HG02588 (cell line): ENCODE measurements at regions not wholly inside any gene's neighbourhood (a gene's known extent, or its start where the extent isn't known, plus 50 kb on each side); places are given as distances from the start of the nearest gene placed in this dataset.

Source experiments
- ATAC-seq: cut with Tn5 transposase; IDR thresholded peaks from one replicate; pipeline ENCODE4 v1.9.1; 2021; ENCODE audit warnings: mild to moderate bottlenecking, moderate library complexity; ENCODE audit not compliant: unreplicated experiment

DNA sequence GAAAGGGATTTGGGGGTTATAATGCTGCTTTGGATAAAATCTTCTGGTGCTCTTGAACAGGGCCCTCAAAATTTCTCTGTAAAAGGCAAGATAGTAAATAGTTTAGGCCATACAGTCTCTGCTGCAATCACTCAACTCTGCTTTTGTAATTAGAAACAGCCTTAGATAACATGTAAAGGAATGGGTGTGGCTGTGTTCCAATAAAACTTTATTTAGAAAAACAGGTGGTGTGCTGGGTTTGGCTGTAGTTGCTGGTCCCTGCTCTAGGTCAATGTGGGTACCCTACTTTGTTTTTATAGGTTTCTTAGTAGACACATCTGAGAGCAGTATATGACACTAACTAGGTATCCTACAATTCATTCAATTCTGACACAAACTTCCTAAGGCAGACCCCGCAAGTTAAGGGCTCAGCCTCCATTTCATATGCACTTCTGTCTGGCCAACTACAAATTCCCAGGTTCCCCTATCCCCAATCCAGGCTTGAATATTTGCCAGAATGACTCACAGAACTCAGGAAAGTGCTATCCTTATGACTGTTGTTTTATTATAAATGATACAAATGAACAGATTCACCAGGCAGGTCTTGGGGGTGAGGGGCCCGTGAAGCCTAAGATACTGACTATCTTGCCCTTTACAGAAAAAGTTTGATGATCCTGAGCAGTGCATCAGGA is 349.9 kb downstream of the RPS24 start:
- ATAC-seq: no peak

DNA sequence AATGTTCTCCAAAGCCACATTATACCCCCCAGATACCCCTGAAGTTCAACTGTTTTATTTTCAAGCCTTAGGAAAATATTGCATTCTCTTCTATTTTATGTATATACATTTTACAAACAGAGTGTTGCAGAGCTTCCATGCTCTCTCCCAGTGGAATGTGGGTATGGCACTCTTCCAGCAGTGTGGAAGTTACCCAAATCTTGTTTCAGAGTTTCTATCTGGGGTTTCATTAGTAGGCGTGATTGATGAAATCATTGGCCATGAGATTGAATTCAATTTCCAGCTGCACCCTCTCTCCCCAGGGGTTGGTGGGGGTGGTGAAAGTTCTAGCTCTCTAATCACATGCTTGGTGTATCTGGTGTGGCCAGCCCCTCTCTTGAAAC is 350.4 kb downstream of the RPS24 start:
- ATAC-seq: no peak

DNA sequence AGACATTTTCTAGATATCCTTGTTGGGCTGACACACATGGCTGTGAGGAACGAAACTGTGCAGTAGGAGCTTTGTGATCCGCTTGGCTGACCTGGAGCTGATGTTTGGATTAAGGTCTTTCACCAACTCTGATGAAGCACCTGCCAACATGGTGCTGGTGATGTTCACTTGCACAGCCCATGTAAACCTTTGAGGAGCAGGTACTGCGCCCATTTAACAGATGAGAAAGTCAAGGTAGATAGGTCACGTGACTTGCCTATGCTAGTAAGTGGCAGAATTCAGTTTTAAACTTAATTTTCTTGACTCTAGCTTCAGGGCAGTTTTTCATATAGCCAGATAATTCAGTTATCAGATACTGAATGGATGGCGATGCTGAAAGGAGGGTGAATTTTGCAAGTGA is 351.9 kb downstream of the RPS24 start:
- no peak for ATAC-seq

DNA sequence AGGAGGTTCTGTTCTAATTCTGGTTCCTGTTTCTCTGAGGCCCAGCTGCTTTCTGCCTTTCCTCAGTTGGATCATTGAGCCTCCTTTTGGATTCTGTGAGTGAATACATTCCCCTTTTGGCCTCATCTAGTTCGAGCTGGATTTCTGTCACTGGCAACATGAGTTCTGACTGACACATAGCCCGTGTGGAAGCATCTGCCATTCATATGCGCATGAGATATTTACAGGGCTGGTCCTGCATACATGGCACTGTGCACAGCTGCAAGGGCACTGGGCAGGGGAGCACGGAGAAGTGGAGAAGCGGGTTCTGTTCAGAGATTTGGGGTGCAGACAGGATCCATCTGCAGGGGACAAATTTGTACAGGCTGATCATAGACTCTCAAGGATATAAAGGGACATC is 352.8 kb downstream of the RPS24 start:
- ATAC-seq: no peak

DNA sequence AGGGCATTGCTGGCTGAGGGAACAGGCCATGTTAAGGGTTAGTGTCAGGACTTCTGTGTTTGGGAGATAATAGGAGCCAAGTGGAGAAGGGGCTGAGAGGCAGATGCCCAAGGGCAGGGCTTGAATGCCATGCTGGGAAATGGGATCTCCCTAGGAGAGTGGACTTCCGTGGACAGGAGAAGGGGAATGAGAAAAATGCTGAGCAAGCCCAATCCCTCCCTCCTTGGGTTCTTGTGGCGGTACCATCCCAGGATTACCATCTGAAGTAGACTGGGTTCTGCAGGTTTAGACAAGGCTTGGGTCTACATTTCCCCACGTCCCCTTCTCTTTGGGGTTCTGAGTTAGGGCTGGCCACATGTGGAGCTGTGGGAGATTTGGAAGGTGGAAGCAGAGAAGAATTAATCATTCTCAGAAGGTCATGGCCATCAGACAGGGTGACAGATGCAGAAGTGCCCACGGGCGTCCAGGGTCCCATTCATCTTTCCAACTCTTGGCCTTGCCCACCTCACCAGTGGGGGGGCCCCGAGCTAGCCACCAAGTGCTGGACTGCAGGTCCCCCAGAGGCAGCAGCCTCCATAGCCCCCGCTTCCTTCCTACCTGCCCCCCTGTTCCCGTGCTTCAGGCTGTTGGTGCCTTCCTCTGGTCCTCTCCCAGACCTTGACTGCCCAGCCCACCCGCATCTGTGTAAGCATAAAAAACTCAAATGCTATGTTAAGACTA is 354.8 kb downstream of the RPS24 start:
- ATAC-seq: no peak

DNA sequence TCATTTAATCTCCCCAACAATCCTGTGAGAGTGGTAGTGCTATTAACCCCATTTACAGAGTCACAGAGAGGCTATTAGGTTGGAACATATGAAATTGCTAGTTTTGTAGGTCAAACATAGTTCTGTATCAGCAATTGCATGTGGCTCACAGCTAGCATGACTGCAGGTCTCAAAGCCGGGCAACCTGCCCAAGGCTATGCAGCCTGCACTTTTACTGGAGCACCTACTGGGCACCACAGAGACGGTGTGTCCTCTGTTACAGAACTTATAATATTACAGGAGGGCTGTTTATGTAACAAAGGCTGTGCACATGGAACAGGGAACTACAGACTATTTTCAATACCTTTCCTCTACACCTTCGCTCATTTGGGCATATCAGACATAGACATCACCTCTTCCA is 355.8 kb downstream of the RPS24 start:
- no peak for ATAC-seq

DNA sequence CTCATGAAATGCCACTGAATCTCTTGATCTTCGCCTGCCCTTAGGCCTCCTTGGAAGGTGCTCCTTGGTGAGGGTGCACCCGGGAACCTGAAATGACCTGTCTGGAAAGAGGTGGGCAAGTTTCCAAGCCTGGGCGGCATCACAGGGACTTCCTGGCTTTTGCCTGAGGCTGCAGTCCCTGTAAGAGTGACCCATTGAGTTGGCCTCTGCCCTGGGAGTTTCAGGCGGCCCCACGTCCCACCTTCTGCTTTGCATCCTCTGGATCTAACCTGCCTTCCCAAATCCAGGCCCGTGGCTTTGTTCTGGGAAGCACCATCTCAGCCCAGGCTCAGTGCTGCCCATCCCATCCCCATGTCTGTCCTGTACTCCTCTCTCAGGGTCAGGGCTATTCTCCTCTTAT is 356.4 kb downstream of the RPS24 start:
- no peak for ATAC-seq

DNA sequence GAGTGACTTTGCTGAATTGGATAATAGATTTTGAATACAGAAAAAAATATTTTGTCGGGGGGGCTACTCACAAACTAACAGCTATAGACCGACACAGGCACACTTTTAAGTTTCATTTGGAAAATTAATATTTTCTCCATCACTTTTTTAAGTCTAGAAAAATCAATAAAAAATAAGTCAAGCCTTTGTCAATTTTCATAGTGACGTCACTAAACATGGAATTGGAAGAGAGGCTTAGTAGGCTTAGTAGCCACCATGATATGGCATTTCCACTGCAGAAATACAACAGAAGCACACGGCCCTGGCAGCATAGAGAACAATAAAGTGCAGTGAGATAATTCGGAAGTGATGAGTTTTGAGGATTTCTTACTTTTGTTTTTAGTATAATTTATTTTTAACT is 357.2 kb downstream of the RPS24 start:
- ATAC-seq: no peak

DNA sequence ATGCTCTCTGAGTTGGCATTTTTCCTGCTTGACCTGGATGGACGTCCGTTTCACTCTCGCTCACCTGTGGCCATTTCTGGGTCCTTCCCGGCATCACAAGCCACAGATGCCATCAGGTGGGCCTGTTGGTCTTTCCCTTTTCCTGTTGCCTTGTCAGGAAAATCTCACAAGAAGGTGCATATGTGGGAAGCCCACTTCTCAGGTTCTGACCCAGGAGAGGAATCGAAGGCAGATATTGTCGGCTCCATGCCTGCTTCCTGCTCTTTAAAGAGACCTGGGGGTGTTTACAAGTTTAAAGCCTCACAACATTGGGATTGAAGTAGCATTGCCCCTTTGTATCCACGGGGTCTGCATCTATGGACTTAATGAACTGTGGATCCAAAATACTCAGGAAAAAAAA is 357.9 kb downstream of the RPS24 start:
- no peak for ATAC-seq

DNA sequence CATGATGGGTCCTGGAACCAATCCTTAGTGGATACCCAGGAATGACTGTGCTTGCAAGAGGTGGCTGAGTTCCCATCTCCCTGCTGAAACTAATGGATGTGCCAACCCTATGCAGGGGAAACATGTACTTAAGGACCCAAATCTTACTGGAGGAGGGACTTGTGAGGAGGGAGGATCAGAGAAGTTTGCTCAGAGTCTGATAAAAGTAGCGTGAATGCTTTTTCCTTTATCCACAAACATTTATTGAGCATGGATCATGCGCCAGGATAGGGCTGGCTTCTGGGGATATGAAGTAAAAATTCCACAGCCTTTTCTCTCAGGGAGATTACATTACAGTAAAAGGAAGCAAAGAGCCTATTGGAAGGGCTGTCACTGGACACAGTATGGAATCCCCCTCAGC is 358.5 kb downstream of the RPS24 start:
- ATAC-seq: no peak

DNA sequence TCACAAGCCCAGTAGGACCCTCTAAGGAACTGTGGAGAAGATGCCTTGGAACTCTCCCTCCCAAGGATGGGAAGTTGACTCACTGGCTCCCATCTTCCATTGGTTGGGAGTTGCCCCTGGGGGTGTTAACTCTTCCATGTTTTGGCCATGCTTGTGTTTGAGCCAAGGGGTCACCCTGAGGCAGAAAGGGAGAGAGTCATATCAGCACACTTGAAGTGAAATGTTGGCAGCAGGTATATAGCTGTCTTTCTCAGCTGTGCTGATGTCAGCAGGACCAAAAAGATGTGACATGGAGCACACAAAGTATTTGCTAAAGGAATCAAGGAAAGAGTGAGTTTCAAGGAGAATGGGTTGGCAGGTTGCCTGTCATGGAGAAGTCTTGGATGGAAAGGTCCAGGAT is 359.4 kb downstream of the RPS24 start:
- ATAC-seq: no peak

DNA sequence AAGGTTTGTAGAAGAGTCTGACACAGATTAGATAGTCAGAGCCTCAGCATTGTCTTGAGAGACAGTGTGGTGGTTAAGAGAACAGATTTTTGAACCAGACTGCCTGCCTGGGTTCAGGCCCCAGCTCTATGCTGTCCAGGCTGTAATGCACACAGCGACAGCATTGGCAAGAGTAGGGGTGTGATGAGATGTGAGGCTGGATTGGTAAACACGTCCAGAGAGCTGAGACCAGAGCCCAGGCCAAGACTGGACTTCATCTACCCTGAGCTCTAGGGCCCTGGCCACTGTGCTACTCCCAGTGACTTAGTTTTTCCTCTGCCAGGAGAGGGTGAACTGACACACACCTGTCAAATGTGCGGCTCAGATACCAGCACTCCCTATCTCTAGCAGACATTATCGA is 360.4 kb downstream of the RPS24 start:
- no peak for ATAC-seq

DNA sequence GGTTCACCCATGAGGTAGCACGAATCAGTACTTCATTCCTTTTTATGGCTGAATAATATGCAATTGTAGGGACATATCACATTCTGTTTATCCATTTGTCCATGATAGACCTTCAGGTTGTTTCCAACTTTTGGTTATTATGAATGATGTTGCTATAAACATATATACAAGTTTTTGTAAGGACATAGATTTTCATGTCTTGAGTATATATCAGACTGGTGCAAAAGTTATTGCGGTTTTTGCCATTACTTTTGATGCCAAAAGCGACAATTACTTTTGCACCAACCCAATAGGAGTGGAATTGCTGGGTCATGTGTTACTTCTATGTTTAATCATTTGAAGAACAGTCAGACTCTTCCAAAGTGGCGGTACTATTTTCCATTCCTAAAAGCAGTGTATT is 361.5 kb downstream of the RPS24 start:
- no peak for ATAC-seq

DNA sequence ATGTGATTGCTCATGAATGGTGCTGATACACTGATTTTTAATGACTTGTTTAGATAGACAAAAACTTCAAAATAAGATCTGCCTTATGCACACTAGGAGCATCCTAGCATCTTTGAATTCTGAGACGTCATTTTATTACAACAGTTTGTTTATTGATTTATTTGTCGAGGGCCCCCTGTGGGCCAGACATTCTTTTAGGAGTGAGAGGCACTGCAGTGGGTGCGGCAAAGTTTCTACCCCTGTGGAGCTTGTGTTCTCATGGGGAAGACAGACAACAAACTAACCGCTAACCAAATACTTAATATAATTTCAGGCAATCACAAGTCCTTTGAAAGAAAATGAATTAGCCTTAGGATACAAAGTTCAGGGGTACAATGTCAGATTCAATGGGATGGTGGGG is 363.1 kb downstream of the RPS24 start:
- ATAC-seq: no peak

DNA sequence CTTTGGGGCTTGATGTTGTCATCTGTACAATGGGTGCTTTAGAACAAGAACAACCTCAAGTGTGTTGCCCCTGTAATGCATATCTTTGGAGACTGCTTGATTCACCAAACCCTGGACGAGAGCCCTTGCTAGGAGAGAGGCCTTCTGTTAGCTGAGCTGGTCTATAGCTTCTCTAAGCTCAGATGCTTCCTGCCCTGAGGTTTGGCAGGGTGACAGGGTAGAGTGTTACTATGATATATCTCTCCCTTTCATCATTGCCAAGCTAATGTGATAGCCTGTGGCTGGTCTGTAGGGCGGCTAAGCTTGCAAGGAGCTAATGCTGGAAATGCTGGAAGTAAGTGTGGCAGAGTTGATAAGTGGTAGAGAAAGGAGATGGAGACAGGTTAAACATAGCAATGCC is 364.1 kb downstream of the RPS24 start:
- no peak for ATAC-seq

DNA sequence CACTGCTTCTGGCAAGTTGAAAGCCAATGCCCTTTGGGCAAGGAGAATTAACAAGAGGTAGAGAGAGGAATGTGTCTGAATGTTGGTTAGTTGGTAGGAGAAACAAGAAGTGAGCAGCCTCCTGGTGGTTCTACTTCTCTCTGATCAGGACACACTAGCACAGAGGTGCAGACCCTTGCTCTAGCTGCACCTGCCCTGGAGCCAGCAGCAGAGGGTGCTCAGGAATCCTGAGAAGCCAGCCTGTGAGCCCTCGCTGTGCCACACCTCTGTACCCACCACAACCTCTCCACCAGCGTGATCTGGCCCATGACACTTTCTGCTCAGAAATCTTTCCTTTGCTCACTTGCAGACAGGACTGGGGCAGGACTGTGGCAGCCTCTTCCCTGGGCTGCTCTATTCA is 364.7 kb downstream of the RPS24 start:
- no peak for ATAC-seq

DNA sequence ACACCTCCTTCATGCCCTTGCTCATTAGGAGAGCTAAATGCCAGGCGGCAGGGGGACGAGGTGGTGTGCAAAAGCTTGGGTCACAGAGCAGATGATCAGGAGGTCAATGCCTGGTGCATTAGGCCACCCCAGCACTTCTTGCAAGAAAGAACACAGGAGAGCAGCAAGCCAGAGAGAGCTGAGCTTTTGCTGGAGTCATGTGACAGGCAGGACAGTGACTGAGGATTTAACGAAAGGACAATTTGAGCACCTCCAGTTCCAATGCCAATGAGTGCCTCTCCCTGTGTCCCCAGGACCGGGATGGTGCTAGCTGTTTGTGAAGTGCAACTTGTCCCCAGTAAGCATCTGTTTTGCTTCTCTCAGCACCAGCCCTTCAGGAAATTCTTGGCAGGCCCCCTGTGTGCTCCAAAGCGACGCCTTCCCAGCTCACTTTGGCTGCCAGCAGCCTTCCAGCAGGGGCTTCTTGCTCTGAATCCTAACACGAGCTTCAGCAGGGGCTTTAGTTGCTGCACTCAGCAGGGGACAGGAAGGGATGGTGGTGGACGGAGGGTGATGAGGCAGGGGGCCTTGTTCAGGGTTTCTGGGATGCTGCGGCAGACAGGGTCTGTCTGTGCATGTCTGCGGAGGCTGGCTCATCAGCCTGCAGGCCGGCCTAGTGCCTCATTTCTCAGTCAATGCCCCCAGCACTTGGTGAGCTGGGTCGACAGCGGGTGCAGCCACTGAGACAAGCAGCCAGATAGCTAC is 368.1 kb downstream of the RPS24 start:
- ATAC-seq: no peak

DNA sequence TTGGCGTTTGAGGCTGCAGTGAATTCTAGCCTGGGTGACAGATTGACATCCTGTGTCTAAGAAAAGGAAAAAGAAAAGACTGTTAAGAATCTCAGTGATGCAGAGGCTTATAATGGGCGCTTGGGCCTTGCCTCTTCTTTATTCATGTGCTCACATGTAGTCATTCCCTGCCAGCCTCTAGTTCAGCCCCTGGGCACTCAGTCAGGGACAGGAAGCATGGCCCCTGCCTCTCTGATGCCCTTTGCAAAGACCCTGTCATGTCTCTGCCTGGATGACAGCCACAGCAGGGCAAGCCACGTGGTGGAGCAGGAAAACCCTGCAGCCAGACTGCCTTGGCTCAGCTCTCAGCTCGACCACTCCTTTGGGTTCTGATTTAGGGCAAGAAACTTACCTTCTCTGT is 368.9 kb downstream of the RPS24 start:
- ATAC-seq: no peak

DNA sequence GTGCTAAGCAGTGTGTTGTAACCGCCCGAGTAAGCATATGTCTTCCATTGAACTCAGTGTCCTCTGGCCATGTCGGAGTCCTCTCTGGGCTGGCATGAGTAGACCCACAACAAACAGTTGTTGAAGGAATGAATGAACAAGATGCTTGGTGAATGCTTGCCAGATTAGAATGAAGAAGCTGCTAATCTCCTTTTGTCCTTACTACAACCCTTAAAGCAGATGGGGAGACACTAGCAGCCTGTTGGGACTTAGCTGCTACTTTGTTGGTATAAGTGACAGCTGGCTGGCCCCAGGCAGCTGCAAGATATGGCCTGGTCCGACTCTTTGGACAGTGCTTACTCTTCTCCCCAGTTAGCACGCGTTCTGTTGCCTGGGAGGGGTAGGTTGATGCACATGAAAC is 370.1 kb downstream of the RPS24 start:
- ATAC-seq: no peak

DNA sequence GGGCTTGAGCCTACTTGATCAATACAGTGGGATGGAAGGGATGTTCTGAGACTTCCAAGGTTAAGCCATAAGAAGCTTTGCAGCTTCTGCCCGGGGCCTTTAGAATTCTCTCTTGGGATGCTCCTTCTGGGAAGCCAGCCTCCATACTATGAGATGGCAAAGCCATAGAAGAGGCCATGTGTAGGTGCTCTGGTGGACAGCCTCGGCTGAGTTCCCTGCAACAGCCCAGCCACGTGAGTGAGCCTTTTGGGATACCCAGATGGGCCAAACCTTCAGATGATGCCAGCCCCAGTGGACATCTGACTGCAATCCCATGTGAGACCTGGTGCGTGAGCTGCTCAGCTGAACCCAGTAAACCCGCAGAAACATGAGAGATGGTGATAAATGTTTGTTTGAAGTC is 370.6 kb downstream of the RPS24 start:
- ATAC-seq: no peak

DNA sequence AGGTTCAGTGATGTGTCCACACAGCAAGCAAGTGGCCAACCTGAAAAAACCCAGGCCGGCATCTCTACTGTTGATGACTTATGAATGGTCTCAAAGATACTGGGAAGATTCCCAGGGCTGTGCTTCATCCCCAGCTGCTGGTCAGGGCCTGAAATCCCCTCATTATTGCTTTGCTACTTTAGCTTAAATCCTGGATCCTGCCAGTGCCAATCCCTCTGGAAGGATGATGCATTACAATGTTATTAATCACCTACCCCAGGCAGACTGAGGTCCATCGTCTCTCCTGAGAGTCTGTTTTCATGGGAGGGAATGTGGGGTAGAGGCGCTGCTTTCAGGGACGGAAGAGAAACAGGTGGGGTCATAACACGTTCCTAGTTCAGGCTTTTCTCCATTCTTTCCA is 371.6 kb downstream of the RPS24 start:
- ATAC-seq: no peak

DNA sequence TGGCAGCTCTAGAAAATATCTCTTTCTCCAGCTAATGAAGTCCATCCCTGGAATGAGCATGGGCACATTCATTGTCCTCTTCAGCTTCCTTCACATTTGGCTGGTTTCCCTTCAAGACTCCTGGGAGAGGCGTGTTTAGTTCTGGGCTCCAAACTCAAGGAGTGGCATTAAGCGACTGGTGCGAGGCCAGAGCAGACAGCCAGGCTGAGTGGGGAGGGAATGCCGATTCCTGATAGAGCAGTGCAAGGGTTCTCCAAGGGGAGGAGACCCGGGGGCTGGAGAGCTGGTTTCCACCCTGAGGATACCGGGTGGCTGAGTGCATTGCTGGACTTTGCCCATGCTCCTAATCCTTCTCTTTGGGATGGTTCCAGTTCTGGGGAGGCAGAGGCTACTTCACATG is 372.1 kb downstream of the RPS24 start:
- ATAC-seq: no peak
